DOHH2 (cell line): ENCODE measurements at regions not wholly inside any gene's neighbourhood (a gene's known extent, or its start where the extent isn't known, plus 50 kb on each side); places are given as distances from the start of the nearest gene placed in this dataset.

ENCODE experiments used
- CTCF ChIP-seq: fragments of 200-600 bp; sonication (generic); IDR thresholded peaks from one replicate; pipeline ENCODE4 v1.5.1; 2014; ENCODE audit warnings: antibody characterized with exemption, mild to moderate bottlenecking, low read depth, low read length; ENCODE audit not compliant: poor library complexity, severe bottlenecking
- EZH2phosphoT487 ChIP-seq: fragments of 200-600 bp; sonication (generic); IDR thresholded peaks from 2 replicates; pipeline ENCODE4 v1.6.1; 2017; ENCODE audit warnings: borderline replicate concordance, mild to moderate bottlenecking, antibody characterized with exemption, low read length, moderate library complexity, mixed read lengths

GRCh38 chr12:25327321-25327720 is 76.6 kb upstream of the KRAS start:
- TF ChIP-seq CTCF (no peak), EZH2phosphoT487 (no peak)
